GM13977 (cell line): ENCODE measurements at regions not wholly inside any gene's neighbourhood (a gene's known extent, or its start where the extent isn't known, plus 50 kb on each side); places are given as distances from the start of the nearest gene placed in this dataset.

Source experiments
- DNase-seq: peaks from one replicate; pipeline ENCODE4 v3.0.0; 2012; ENCODE audit warnings: low spot score
- CTCF ChIP-seq: IDR thresholded peaks from 2 replicates; pipeline ENCODE4 v1.5.1; 2012; ENCODE audit warnings: mild to moderate bottlenecking, control low read depth; ENCODE audit not compliant: insufficient read depth; ENCODE audit errors: extremely low read depth, missing control alignments
- in situ Hi-C: fragments of 300-500 bp; cut with MboI; formaldehyde crosslinking; loops from one replicate; pipeline ENCODE4 v1.12.0; 2022; ENCODE audit warnings: low sequenced_read_pairs, low pct_unique_long_range_greater_than_20kb, mixed read lengths, inconsistent platforms; ENCODE audit not compliant: unreplicated experiment

- DNase-seq: no peak
- no peak for TF ChIP-seq CTCF
- in situ Hi-C loops: no loop called here
Measured at GRCh38 chr2:176473177-176473576, 203.9 kb downstream of the MTX2 start.

- in situ Hi-C loops: no loop called here
- no peak for TF ChIP-seq CTCF
- DNase-seq: no peak
Measured at GRCh38 chr2:176473851-176474250, 204.6 kb downstream of the MTX2 start.

GRCh38 chr2:176477336-176477735 lies 208.1 kb downstream of the MTX2 start:
- in situ Hi-C loops: no loop called here

GRCh38 chr2:176479961-176480360 lies 210.7 kb downstream of the MTX2 start:
- in situ Hi-C loops: no loop called here

More at GRCh38 chr2:176477336-176477735, 208.1 kb downstream of the MTX2 start:
- DNase-seq: no peak
- no peak for TF ChIP-seq CTCF

GRCh38 chr2:176482107-176482506 lies 212.9 kb downstream of the MTX2 start:
- TF ChIP-seq CTCF: no peak
- DNase-seq: no peak
- in situ Hi-C loops: no loop called here

More at GRCh38 chr2:176479961-176480360, 210.7 kb downstream of the MTX2 start:
- DNase-seq: no peak
- TF ChIP-seq CTCF: no peak

GRCh38 chr2:176483476-176483875 lies 214.2 kb downstream of the MTX2 start:
- in situ Hi-C loops: no loop called here
- no peak for TF ChIP-seq CTCF
- DNase-seq: no peak
